ENCODE measurements at regions not wholly inside any gene's neighbourhood (a gene's known extent, or its start where the extent isn't known, plus 50 kb on each side); places are given as distances from the start of the nearest gene placed in this dataset.

- no peak for TF ChIP-seq EZH2 (IDR thresholded peaks at IDR 0.05; ENCODE audit: insufficient read depth, poor library complexity, severe bottlenecking)
- TF ChIP-seq EZH2phosphoT487 (IDR thresholded peaks at IDR 0.05; ENCODE audit: insufficient read depth, low read depth): no peak
Observed at GRCh38 chr2:63729362-63729761, 112.3 kb upstream of the UGP2 start.

Measured in GM23248 (cell line).